ENCODE measurements at regions not wholly inside any gene's neighbourhood (a gene's known extent, or its start where the extent isn't known, plus 50 kb on each side); places are given as distances from the start of the nearest gene placed in this dataset.

GRCh38 chr3:163879172-163879571 is 1199.1 kb downstream of the SI start:
- TF ChIP-seq CTCF (IDR thresholded peaks at IDR 0.05; ENCODE audit: poor library complexity): no peak
- no peak for TF ChIP-seq EZH2 (IDR thresholded peaks at IDR 0.05; ENCODE audit: borderline replicate concordance)

Measured in hepatocyte (in vitro differentiated cells).